Lower leg skin (tissue), 3 donors: ENCODE measurements at regions not wholly inside any gene's neighbourhood (a gene's known extent, or its start where the extent isn't known, plus 50 kb on each side); places are given as distances from the start of the nearest gene placed in this dataset.

Experiments
- POLR2A ChIP-seq, 2 donors: fragments of 450-650 bp; IDR thresholded peaks; one replicate each; pipeline ENCODE4 v1.6.1; 2016 to 2017; ENCODE audit warnings: antibody characterized with exemption in 2 of 2, mild to moderate bottlenecking in 1 of 2, moderate library complexity in 1 of 2
- TF ChIP-seq, protein P1 (sequence below), 3 donors: fragments of 450-650 bp; IDR thresholded peaks; one replicate each; pipeline ENCODE4 v1.5.1; 2016; ENCODE audit warnings: antibody characterized with exemption in 3 of 3, mild to moderate bottlenecking in 3 of 3, moderate library complexity in 2 of 3

DNA sequence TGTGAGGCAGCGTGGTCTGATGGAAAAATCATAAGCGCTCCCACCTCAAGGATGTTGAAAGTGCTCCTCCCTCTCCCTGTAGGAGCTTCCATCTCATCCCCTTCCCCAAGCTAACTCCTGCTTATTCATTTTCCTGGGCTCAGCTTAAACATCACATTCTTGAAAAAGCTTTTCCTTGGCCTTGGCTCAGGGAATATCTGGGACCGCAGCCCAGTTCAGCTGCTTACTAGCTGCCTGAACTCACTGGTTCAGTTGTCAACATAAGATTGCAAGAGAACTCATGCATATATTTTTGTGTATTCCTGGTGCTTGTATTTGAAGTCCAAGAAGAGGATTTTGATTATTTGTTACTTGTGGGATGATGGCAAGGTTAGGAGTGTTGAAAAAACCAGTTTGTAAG lies 91.5 kb downstream of the UTP18 start:
- TF ChIP-seq POLR2A (IDR thresholded peaks at IDR 0.05) = no peak
- TF ChIP-seq, protein P1, sequence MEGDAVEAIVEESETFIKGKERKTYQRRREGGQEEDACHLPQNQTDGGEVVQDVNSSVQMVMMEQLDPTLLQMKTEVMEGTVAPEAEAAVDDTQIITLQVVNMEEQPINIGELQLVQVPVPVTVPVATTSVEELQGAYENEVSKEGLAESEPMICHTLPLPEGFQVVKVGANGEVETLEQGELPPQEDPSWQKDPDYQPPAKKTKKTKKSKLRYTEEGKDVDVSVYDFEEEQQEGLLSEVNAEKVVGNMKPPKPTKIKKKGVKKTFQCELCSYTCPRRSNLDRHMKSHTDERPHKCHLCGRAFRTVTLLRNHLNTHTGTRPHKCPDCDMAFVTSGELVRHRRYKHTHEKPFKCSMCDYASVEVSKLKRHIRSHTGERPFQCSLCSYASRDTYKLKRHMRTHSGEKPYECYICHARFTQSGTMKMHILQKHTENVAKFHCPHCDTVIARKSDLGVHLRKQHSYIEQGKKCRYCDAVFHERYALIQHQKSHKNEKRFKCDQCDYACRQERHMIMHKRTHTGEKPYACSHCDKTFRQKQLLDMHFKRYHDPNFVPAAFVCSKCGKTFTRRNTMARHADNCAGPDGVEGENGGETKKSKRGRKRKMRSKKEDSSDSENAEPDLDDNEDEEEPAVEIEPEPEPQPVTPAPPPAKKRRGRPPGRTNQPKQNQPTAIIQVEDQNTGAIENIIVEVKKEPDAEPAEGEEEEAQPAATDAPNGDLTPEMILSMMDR (IDR thresholded peaks at IDR 0.05) = no peak
